HG02981 (cell line): ENCODE measurements at regions not wholly inside any gene's neighbourhood (a gene's known extent, or its start where the extent isn't known, plus 50 kb on each side); places are given as distances from the start of the nearest gene placed in this dataset.
A peak's percentile ranks its signal among the peaks of the same experiment; 100 is the strongest.
"Not testable (repeated sequence)": the region's sequence is repeated elsewhere in the genome, so short reads cannot be mapped to it uniquely, and the experiment has no call there.

Experiments
- ATAC-seq: cut with Tn5 transposase; IDR thresholded peaks from one replicate; pipeline ENCODE4 v1.9.1; 2021; ENCODE audit warnings: mild to moderate bottlenecking, moderate library complexity; ENCODE audit not compliant: unreplicated experiment

- ATAC-seq, result no peak
Observed at GRCh38 chr6:14882394-14883026, 363.4 kb upstream of the JARID2 start.

GRCh38 chr6:14883921-14884320, 361.9 kb upstream of the JARID2 start:
- no peak for ATAC-seq

- no peak for ATAC-seq
Observed at GRCh38 chr6:14885498-14885897, 360.4 kb upstream of the JARID2 start.

- no peak for ATAC-seq
Observed at GRCh38 chr6:14887181-14887580, 358.7 kb upstream of the JARID2 start.

- no peak for ATAC-seq
Observed at GRCh38 chr6:14887986-14888574, 357.8 kb upstream of the JARID2 start.

- ATAC-seq, result no peak
Observed at GRCh38 chr6:14888575-14889000, 357.3 kb upstream of the JARID2 start.

- ATAC-seq, result no peak
Observed at GRCh38 chr6:14889188-14889587, 356.7 kb upstream of the JARID2 start.

- no peak for ATAC-seq
Observed at GRCh38 chr6:14889611-14890593, 356.0 kb upstream of the JARID2 start.

- ATAC-seq, result not testable (repeated sequence)
Observed at GRCh38 chr6:14891820-14892375, 354.0 kb upstream of the JARID2 start.

- ATAC-seq, result no peak
Observed at GRCh38 chr6:14894105-14894504, 351.8 kb upstream of the JARID2 start.

GRCh38 chr6:14896475-14896874, 349.4 kb upstream of the JARID2 start:
- no peak for ATAC-seq

GRCh38 chr6:14897831-14898230, 348.0 kb upstream of the JARID2 start:
- ATAC-seq, result no peak

- ATAC-seq, result not testable (repeated sequence)
Observed at GRCh38 chr6:14899441-14899840, 346.4 kb upstream of the JARID2 start.

- no peak for ATAC-seq
Observed at GRCh38 chr6:14900919-14901318, 344.9 kb upstream of the JARID2 start.

- ATAC-seq, result no peak
Observed at GRCh38 chr6:14903176-14904038, 342.5 kb upstream of the JARID2 start.

- ATAC-seq, result no peak
Observed at GRCh38 chr6:14905201-14905600, 340.7 kb upstream of the JARID2 start.

GRCh38 chr6:14906621-14907020, 339.2 kb upstream of the JARID2 start:
- no peak for ATAC-seq

GRCh38 chr6:14910692-14911547, 334.9 kb upstream of the JARID2 start:
- ATAC-seq, result peak; percentile 85

- no peak for ATAC-seq
Observed at GRCh38 chr6:14912226-14912625, 333.6 kb upstream of the JARID2 start.
